ENCODE measurements at regions not wholly inside any gene's neighbourhood (a gene's known extent, or its start where the extent isn't known, plus 50 kb on each side); places are given as distances from the start of the nearest gene placed in this dataset.

DNA sequence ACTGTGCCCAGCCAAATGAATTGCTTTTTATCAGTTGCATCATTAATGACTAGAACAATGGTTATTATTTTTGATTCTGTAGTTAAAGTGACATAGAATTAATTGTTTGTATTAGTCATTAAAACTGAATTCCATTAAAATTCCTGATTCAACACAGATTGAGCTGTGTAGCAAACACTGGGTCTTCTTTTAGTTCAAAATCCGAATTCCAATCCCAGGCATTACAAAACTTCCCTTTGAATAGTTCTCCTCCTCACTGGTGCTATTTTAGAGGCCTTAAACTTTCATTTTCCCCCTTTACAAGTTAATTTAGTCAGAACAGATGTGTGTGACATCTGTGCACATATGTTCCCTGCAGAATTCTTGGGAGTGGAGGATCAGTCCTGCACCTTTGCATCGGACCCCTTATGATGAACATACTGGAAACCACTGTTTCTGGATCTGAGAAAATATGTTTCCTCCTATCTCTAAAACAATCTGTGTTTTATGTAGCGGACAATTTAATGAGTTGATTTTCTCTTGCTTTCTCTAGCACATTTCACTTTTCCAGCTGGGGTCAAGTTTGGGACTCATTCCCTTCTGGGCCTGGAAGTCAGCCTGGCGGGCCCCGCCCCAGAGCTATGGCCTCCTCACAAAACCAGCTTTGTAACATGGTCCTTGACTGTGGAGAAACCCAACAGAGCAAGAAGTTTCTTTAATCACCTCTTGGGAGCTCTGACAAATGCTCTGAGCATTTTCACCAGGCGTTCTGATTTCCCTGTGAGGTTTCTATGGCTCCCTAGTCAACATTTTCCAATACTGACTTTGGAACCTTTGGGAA lies 87.9 kb upstream of the MAMDC2 start:
- no peaks in the 10 kb centered on the region for H3K36me3 ChIP-seq (replicated peaks; ENCODE audit: control insufficient read depth, insufficient read depth, low read length)
- DNase-seq, result no peak
- H3K27me3 ChIP-seq (ENCODE audit: control insufficient read depth, insufficient read depth, low read length), result no peaks in the 10 kb centered on the region
- no peak overlapping the region for H3K4me3 ChIP-seq (ENCODE audit: insufficient read depth, low read depth, low read length)

DNA sequence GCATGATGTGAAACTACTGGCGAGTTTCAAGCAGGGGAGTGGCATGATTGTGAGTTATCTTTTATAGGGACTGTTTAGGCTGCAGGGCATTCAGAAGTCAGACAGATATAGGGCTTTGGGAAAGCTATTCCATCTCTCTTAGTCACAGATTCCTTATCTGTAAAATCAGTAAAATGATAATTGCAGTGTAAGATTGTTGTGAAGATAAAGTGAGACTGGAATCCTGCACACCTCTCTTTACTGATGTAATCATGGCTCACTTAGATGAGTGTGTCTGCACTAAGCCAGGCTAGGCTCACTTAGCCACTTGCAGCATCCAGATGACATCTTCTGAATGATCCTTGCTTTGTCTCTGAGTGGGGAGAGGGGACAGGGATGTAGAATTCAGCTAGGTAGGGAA lies 81.8 kb upstream of the MAMDC2 start:
- Histone ChIP-seq H3K27me3 (ENCODE audit: control insufficient read depth, insufficient read depth, low read length) (no peaks in the 10 kb centered on the region), H3K36me3 (replicated peaks; ENCODE audit: control insufficient read depth, insufficient read depth, low read length) (no peaks in the 10 kb centered on the region), H3K4me3 (ENCODE audit: insufficient read depth, low read depth, low read length) (no peak overlapping the region)
- no peak for DNase-seq

DNA sequence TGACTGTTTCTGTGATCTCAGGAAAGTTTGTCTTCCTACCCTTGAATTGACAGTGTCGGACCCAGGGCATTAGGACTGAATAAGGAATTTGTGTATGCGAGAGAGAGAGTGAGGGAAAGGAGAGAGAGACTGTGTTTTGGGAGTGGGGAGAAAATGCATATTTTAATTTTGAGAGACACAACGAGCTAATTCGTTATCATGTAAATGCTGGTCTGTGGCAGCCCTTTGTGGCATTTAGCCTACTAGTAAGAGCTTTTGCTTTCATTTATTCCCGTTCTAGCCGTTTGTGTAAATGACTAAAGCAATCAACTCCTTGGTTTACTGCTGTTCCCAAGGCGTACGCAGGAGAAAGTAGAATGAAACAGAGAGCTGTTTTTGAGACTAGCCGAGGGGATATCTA lies 79.8 kb upstream of the MAMDC2 start:
- no peak overlapping the region for H3K4me3 ChIP-seq (ENCODE audit: insufficient read depth, low read depth, low read length)
- no peaks in the 10 kb centered on the region for H3K27me3 ChIP-seq (ENCODE audit: control insufficient read depth, insufficient read depth, low read length)
- H3K36me3 ChIP-seq (replicated peaks; ENCODE audit: control insufficient read depth, insufficient read depth, low read length), result no peaks in the 10 kb centered on the region
- DNase-seq, result peak; percentile 7

DNA sequence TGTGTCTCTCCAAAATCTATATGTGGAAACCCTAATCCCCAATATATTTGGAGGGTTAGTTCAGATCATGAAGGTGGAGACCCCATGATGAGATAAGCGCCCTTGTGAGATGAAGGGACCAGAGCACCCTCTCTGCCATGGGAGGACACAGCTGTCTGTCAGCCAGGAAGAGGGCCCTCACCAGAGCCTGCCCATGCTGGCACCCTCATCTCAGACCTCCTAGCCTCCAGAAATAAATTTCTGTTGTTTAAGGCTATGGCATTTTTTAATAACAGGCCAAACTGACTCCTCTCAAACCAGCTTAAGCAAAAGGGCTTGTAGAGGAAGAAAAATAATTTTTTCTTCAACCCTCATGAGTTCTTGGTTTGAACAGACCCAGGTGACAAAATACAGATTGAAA lies 79.2 kb upstream of the MAMDC2 start:
- Histone ChIP-seq H3K4me3 (ENCODE audit: insufficient read depth, low read depth, low read length) (no peak overlapping the region), H3K36me3 (replicated peaks; ENCODE audit: control insufficient read depth, insufficient read depth, low read length) (no peaks in the 10 kb centered on the region), H3K27me3 (ENCODE audit: control insufficient read depth, insufficient read depth, low read length) (no peaks in the 10 kb centered on the region)
- no peak for DNase-seq

DNA sequence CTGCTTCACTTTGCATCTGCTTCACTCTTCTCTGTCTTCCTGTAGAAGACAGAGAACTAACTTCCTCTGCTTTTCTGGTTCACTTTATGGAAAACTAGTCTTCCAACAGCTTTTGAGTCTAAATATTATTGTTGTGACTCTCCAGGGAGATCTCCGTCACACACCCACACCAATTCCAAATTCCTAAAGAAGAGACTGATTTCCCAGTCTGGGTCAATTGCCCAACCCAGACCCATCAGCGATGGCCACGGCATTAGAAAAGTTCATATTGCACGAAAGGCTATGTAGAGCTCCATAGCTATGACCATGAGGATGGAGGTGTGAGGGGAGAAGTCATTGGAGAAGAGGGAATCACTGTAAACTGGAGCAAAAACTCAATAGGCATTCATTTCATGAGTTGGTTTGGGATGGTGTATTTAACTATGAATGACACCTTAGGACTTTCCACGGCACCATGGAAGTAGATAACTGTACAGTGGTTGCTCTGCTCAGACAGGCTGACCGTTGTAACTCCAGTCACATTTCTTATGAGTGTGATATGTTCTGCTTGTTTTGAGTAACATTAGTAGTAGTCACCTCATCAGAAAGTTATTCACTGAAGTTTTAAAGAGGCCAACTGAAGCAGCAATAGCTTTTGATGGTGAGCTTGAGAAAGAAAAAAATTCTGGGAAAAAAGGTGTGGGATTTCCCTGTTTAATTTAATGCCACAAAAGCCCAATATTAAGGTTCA lies 78.1 kb upstream of the MAMDC2 start:
- Histone ChIP-seq H3K27me3 (ENCODE audit: control insufficient read depth, insufficient read depth, low read length) (no peaks in the 10 kb centered on the region), H3K4me3 (ENCODE audit: insufficient read depth, low read depth, low read length) (no peak overlapping the region), H3K36me3 (replicated peaks; ENCODE audit: control insufficient read depth, insufficient read depth, low read length) (no peaks in the 10 kb centered on the region)
- no peak for DNase-seq

DNA sequence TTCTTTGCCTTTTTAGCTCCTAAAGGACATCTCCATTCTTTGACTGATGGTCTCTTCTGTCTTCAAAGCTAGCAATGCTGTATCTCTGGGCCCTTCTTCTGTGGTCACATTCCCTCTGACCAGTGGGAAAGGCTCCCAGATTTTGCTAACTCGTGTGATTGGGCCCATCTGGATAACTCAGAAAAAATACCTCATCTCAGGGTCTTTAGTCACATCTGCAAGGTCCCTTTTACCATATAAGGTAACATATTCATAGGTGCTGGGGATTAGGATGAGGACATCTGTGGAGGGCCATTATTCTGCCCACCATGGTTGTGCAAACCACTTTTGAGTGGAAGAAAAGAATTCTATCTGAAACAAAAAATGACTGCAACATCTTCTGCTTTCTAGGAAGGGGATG lies 76.3 kb upstream of the MAMDC2 start:
- DNase-seq, result no peak
- Histone ChIP-seq H3K4me3 (ENCODE audit: insufficient read depth, low read depth, low read length) (no peak overlapping the region), H3K36me3 (replicated peaks; ENCODE audit: control insufficient read depth, insufficient read depth, low read length) (no peaks in the 10 kb centered on the region), H3K27me3 (ENCODE audit: control insufficient read depth, insufficient read depth, low read length) (no peaks in the 10 kb centered on the region)

DNA sequence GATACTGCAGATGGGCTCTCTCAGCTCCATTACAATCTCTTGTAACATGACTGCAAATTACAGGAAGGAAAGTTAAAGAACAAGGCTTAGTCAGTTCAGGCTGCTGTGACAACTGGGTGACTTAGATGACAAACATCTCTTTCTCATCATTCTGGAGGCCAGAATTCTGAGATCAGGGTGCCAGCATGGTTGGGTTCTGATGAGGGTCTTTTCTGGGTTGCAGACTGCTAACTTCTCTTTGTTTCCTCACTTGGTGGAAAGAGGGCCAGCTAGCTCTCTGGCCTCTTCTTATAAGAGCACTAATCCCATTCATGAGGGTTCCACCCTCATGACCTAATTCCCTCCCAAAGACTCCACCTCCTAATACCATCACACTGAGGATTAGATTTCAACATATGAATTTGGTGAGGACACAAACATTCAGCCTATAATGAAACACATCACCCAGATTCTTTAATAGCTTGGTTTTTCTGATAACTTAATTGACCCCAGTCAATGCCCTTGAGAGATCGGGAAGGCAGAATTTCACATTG lies 73.6 kb upstream of the MAMDC2 start:
- no peaks in the 10 kb centered on the region for H3K36me3 ChIP-seq (replicated peaks; ENCODE audit: control insufficient read depth, insufficient read depth, low read length)
- no peak for DNase-seq
- H3K4me3 ChIP-seq (ENCODE audit: insufficient read depth, low read depth, low read length), result no peak overlapping the region
- H3K27me3 ChIP-seq (ENCODE audit: control insufficient read depth, insufficient read depth, low read length), result no peaks in the 10 kb centered on the region; the same call in 1 of the 2 replicates

DNA sequence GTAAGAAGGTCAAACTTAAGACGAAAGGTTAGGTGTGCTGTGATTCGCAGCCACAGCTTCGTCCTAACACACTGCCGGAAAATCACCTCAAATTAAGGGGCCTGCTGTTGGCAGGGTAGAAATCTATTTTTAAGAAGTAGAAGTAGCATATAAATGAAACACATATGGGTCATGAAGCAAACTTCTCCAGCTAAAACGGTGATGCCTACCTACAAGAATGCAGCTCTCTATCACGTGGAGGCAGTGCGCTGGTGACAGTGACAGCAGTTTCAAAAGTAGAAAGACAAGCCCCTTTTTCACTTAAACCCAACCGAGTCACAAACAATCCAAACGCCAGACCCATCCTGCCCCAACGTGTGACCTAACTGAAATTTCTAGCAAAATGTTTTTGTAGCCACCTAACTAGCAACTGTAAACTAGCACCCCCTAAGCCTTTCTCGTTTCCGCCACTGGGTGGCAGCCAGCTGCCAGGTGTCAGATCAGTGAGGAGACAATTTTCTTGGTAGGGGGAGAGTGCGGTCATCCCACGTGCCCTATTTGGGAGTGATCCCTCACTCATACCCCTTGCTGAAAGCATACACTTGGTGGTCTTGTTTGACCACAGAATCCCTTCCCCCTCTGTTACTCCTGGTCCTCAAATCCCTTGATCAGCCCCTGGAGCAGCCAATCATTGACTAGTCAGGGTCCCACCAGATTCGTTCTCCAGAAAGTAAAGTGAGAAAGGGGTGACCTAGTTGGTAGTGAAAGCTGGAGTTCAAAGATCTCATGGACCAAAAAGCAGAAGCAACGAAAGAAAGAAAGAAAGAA lies 71.8 kb upstream of the MAMDC2 start:
- Histone ChIP-seq H3K4me3 (ENCODE audit: insufficient read depth, low read depth, low read length) (no peak overlapping the region), H3K36me3 (replicated peaks; ENCODE audit: control insufficient read depth, insufficient read depth, low read length) (no peaks in the 10 kb centered on the region), H3K27me3 (ENCODE audit: control insufficient read depth, insufficient read depth, low read length) (no peaks in the 10 kb centered on the region; the same call in 1 of the 2 replicates)
- peak; percentile 48 for DNase-seq

DNA sequence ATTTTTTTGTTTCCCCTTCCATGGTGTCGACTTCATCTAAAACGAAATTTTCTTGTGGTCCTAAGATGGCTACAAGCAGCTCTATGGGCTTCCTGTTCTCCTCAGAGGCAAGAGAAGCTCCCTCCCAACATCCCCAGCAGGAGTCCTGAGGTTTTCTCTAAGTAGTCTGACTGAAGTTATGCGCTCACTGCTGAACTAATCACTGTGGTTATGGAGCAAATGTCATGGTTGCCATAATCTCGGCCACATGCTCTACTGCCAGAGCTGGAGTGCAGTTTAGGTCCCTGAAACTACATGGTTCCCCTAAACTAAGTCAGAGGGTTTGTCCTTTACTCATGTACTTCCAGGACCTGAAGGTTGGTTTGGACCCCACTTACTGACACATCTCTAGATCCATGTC lies 68.0 kb upstream of the MAMDC2 start:
- Histone ChIP-seq H3K36me3 (replicated peaks; ENCODE audit: control insufficient read depth, insufficient read depth, low read length) (no peaks in the 10 kb centered on the region), H3K27me3 (ENCODE audit: control insufficient read depth, insufficient read depth, low read length) (no peaks in the 10 kb centered on the region; the same call in 1 of the 2 replicates), H3K4me3 (ENCODE audit: insufficient read depth, low read depth, low read length) (no peak overlapping the region)
- DNase-seq, result no peak

DNA sequence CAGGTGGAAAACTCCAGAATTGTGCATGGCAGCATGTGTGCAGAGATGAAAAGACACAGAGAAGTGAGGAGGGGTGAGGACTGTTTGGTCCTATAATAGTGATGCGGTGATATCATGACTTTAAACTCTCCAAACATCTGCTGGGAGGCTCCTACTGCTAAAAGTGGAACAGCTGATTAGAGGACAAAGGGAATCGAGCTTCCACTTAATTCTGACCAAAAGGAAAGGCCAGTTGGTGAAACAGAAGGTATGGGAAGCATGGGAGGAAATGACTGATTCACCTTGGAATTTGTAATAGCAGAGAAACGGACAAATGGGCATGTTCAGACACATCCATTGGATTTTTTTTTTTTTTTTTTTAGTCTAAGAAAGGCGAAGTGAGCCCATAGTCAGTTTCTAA lies 67.5 kb upstream of the MAMDC2 start:
- H3K27me3 ChIP-seq (ENCODE audit: control insufficient read depth, insufficient read depth, low read length), result no peaks in the 10 kb centered on the region; the same call in 1 of the 2 replicates
- H3K4me3 ChIP-seq (ENCODE audit: insufficient read depth, low read depth, low read length), result no peak overlapping the region
- no peaks in the 10 kb centered on the region for H3K36me3 ChIP-seq (replicated peaks; ENCODE audit: control insufficient read depth, insufficient read depth, low read length)
- DNase-seq, result no peak

DNA sequence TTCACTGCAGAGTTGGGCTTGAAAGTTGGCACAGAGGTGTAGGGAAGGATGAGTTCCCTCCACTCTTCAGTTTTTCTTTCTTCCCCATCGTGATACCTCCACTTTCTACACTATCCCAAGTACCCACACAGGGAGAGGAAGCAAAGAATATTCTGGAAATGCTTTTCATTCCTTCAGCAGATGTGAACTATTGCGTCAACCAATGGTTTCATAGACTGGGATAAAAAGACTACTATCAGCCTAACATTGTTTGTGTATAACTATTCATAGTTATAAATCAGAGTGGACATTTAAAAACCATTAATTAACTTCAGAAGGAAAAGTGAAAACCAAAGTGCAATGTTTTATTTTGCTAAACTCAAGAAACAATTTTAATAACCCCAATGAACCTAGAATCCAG lies 63.6 kb upstream of the MAMDC2 start:
- no peaks in the 10 kb centered on the region for H3K36me3 ChIP-seq (replicated peaks; ENCODE audit: control insufficient read depth, insufficient read depth, low read length)
- DNase-seq, result no peak

DNA sequence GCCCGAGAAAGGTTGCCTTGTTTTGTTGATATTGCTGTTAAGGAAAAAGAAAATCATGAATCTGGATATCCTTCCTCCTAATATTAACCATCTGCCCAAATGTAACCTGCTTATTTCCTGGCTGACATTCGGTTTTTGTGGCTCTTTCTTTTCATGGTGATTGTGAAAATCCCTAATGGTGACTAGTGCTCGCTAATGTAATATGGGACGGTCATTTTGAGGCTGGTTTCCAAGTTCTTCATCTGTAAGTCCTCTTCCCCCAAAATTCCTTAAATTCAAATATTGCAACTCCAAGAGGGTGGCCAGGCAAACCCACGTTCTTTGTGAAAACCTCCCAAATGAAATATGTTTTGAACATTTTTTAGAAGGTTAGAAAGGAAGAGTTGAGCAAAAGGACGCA lies 63.1 kb upstream of the MAMDC2 start:
- Histone ChIP-seq H3K27me3 (ENCODE audit: control insufficient read depth, insufficient read depth, low read length) (no peaks in the 10 kb centered on the region), H3K36me3 (replicated peaks; ENCODE audit: control insufficient read depth, insufficient read depth, low read length) (no peaks in the 10 kb centered on the region), H3K4me3 (ENCODE audit: insufficient read depth, low read depth, low read length) (no peak overlapping the region)
- DNase-seq, result no peak

More for the DNA sequence above, 63.6 kb upstream of the MAMDC2 start:
- Histone ChIP-seq H3K4me3 (ENCODE audit: insufficient read depth, low read depth, low read length) (no peak overlapping the region), H3K27me3 (ENCODE audit: control insufficient read depth, insufficient read depth, low read length) (no peaks in the 10 kb centered on the region)

DNA sequence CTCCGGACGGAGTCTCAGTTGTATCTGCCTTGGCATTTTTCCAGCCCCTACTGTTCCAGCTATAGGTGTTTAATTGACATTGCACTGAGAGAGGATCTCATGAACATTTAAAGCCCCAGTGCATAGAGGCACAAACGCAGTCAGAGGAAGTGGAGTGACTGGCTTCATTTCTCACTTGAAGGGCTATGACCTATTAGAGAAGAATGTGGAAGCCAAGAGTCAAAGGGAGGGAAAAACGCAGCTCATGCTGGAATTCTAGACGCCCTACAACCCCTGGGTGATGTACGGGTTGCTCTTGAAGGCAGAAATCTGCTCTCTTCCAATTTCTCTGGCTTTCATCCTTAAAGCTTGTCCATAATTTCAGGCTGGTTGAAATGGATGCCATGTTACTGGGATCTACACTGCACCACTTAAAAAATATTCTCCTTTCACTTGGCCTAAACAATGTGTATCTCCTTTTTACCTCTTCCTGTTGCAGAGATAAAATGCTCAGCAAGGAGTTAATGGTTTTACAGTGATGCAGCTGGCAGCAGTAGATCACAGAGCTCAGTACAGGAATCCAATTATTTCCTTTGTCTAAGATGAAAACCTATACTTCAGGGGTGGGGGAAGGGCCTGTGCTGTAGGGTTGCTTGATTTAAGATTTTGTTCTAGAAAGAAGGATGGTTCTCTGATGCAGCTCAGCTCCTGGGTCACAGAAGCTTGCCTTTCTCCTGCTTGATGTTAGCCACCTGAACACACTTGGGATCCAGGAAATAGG lies 61.8 kb upstream of the MAMDC2 start:
- Histone ChIP-seq H3K27me3 (ENCODE audit: control insufficient read depth, insufficient read depth, low read length) (no peaks in the 10 kb centered on the region), H3K36me3 (replicated peaks; ENCODE audit: control insufficient read depth, insufficient read depth, low read length) (no peaks in the 10 kb centered on the region), H3K4me3 (ENCODE audit: insufficient read depth, low read depth, low read length) (no peak overlapping the region)
- no peak for DNase-seq

DNA sequence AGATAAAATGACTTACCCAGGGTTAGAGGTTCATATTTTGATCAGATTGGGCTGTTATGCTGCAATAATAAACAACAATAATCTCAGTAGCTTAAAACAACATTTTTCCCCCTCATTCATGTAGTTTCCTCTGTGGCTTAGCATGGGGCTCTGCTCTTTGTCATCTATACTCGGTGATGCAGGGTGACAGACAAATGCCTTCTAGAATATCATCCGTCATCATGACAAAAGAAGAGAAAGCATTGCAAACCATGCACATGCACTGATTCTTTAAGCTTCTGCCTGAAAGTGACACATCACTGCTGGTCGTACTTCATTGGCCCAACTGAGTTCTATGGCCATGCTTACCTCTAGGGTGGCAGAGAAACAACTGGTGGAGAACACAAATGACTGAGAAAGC lies 58.8 kb upstream of the MAMDC2 start:
- no peak for DNase-seq
- no peak overlapping the region for H3K4me3 ChIP-seq (ENCODE audit: insufficient read depth, low read depth, low read length)
- no peaks in the 10 kb centered on the region for H3K36me3 ChIP-seq (replicated peaks; ENCODE audit: control insufficient read depth, insufficient read depth, low read length)
- no peaks in the 10 kb centered on the region for H3K27me3 ChIP-seq (ENCODE audit: control insufficient read depth, insufficient read depth, low read length)

All from H7 (cell line).